SKM-1 treated with dmso at 0.1 percent for 144 hours (cell line): ENCODE measurements at regions not wholly inside any gene's neighbourhood (a gene's known extent, or its start where the extent isn't known, plus 50 kb on each side); places are given as distances from the start of the nearest gene placed in this dataset.

Experiments
- DNase-seq: peaks from one replicate; lab custom pipeline; 2025; ENCODE audit not compliant: unreplicated experiment; lab: John Stamatoyannopoulos, UW

DNA sequence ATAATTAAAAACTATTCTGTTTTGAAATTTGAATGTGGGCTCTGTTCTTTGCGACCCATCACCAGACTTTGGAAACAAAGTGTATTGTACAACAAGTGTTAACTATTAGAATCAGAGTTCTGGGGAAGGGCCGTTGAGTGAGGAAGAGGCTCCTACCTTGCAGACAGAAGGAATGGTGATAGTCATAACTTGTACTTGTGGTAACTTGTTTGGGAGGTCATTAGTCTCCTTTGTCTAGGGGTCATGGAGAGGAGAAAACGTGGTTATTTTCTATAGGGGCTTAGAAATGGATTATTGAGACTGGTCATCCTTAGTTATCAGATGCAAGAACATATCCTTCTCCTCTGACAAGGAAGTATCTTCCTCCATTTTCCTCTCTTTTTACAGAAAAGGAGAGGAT, 174.8 kb downstream of the BMP2 start:
- DNase-seq: no peak

DNA sequence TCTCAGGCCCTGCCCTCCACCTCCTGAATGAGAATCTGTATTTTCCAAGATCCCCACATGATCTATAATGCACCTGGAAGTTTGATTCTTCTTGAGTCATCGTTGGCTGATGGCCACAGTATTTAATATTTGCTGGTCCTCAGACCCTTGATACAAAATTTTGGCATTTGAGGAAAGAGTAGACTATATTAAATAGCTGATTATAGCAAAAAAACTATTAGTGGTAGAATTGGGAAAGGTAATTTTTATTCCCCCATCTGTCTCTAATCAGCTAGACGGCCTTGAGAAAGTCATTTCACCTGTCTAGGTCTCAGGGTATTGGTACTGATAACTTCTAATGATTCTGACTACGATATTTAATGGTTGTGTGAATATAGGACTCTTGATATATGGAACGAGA, 176.8 kb downstream of the BMP2 start:
- DNase-seq: no peak

DNA sequence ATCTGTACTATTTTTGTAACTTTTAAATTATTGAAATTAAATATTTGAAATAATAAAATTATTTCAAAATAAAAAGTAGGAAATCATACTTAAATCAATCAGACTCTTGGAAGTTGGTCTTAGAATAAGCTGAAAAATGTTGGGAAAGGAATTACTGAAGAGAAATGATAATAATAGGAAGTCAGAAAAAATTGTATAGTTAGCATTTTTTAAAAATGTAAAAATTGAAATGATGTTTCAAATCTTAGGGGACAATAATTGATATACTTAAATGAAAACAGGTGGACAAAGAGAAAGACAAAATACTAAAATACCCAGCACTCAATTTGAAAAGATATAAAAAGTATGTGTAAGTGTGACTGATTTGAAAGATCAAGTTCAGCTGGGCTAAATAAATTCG, 186.1 kb downstream of the BMP2 start:
- no peak for DNase-seq

DNA sequence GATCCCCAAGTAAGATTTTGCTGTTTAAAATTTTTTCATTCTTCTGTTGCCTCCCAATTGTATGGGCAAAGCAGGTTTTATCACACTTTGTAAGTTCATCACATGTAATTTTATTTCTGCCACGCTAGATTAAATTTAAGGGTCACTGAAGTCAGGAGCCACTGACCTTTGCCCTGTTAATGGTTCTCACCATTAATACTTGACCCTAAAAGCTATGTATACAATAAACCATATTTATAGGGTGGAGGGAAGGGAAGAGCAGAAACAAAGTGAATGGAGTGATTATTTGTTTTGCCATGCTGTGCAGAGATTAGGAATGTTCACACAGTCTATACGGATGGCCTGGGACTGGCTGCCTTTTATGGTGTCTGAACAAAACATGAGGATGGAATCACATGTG, 186.7 kb downstream of the BMP2 start:
- no peak for DNase-seq

DNA sequence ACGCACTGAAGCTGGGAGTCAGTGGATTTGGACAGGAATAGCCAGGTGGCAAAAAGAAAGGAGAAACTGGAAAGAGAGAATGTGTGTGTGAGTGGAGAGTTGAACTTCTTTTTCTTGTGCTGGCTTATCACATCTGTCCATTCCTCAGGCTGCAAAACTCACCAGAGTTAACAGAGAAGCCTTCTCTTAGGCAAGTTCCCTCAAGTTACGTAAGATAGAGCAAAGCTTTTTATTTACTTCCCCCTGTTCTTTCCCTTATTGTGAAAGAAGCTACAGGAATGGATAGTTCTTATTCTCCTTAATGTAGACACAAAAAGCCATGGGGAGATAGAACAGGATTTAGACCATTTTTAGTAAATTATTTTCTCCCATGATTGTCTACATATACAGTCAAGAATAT, 188.6 kb downstream of the BMP2 start:
- DNase-seq: peak; percentile 81

DNA sequence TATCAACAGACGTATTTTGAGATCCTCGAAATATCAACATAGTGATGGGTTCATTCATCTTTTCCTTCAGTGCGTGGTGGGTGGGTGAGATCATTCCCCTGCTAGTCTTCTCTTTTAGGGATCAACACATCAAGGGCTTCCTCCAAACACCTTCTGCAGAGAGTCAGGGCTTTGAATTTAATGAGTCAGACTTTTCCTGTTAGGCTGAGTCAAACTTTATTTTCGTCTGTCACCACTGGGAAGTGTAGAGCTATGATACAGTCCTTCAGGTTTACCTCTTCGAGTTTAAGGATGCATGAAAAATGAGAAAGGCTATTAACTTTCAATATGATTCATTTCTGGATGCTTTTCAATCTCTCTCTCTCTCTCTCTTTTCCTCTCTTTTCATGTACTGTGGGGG, 189.1 kb downstream of the BMP2 start:
- DNase-seq: peak; percentile 13

DNA sequence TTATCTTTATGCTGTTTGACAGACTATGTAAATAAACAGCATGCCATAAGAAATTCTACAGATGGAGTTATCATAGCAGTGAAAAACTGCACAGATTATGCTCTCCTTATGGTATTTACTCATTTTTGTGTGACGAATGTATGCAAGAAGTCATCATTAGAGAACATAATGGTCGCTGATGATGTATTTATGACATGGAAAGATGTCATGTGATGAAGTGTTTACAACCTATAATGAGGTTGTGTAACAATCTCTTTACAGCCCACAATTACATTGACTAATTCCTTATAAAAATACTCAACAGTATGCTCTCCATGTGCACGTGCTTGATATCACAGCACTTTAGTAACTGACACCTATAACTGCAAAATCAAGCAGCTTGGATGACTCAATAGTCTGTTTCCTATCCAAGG, 192.4 kb downstream of the BMP2 start:
- DNase-seq: no peak

DNA sequence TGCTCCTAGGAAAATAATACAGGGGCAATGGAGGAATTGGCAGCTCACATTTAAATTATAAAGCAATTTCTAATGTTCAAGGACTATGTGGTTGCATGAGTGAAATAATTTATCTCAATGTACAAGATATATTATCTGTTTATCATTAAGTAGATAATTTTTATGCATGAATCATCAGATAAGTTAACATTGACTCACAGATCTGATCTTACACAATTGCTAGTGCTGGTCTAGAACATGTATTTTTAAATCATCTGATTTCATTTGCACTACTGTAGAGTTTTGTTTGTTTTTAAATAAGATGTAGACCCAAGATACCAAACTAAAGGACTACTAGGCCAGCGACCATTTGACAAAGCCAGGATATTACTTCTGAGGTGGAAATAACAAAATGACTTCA, 199.2 kb downstream of the BMP2 start:
- no peak for DNase-seq

DNA sequence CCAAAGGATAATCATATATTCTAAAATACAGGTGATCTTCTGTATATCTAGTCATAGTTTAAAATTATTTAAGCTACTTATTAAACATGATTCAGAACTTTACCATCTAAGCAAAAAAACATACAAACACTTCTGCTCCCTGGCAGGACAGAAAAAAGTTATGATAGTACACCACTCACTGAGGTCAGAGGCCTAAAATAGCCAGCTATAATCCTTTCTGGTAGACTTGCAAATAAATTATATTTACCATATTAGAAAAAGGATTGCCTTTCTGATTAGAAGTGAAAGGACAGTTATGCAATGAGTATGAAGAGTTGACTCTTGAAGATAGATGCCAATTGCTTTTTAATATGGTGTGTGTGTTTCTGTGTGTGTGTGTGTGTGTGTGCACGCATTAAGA, 207.4 kb downstream of the BMP2 start:
- no peak for DNase-seq

DNA sequence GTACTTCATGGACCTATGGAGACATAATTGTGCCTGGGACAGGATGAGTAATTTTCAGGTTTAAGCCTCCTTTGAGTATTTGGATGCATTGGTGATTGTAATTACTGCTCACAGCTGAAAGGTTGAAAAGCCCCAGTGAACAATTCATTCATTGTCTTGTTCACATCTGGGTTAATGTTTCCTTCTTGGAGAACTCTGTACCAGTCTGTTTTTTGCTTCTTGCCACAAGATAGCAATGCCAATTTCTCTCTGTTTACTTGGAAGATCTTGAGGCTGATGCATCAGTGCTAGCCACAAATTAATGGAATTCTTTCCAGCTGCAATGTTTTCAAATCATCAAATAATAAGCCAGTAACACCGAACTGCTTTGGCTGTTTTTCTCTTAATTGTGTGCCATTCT, 207.8 kb downstream of the BMP2 start:
- DNase-seq: no peak

DNA sequence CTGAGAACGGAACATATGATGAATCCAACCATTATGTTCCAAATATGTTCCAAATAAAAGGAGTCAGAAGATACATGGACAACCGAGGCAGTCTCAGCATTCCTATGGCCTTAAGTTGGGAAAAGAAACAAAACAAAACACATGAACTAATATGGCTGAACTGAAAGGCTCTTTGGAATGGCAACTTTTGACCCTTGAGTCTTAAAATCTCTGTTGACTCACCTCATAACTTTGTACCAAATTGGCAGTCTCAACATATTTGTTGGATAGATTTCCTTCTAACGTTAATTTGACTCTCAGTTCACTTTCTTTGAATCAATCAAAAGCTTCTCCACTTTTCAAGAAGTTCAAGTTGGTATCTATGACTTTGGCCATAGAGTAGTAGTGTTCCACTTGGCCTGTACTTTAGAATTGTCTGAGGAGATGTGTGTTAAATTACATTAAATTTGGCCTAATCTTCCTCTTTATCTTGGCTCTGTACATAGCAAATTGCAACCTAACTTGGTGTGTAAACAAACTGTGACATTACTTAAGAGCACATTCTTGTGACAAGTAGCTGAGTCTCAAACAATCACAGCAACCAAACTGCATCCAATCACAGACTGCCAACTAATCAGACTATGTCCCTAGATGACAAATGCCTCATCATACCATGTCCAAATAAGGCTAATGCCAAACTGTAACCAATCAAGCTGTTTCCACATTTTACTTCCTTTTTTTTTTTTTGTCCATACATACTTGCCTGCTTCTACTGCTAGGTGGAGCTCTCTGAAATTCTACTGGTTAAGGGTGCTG, 208.8 kb downstream of the BMP2 start:
- peak; percentile 6 for DNase-seq

DNA sequence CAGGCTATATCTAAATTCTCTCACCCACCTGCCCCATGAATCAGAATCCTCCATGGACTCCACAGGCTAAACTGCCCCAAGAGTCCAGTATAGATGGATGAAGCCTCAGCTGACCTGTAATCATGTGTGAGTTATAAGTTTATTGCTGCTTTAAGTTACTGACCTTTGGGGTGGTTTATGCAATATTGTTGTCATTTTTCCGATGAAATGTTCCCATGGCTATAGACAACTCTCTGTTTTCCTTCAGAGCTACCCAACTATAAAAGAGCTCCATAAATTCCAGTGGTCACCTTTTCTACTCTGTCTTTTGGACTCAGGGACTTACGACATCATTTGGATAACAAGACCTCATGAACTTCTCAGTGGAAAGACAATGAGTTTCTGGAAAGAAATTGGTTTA, 212.1 kb downstream of the BMP2 start:
- DNase-seq: no peak

DNA sequence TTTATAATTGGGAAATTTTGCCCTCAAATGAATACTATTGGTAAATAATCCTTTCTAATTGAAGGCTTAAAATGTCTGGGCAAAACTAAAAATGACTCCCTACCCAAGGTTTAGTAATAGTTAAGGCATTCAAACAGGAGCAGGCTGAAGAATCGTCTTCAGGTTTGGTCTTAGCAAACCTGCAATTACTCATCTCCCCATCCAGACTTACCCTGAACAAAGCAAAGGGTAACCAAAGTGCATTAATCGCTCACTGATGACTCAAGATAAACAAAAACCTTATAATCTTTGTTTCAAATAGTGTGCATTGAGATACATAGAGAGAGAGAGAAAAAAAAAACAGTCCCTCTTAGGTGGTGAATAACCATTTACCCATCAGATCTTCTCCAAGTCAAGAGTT, 225.5 kb downstream of the BMP2 start:
- no peak for DNase-seq

DNA sequence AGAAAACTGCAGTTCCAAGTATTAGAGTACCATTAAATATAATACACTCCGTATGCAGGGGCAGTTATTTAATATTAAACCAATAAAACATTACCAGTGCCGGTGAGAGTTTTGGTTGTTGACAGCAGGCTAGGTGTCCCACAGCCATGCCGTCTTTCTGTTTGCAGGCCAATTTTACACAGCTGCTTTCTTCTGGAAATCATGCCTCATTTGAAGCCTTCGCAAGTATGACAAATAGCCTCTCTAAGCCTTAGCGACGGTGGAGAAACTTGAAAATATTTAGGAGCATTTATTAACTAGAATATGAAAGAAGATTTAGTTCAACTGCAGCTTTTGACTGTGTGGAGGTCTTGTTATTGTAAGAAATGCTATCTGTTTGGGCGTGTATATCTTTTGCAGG, 226.0 kb downstream of the BMP2 start:
- DNase-seq: no peak

DNA sequence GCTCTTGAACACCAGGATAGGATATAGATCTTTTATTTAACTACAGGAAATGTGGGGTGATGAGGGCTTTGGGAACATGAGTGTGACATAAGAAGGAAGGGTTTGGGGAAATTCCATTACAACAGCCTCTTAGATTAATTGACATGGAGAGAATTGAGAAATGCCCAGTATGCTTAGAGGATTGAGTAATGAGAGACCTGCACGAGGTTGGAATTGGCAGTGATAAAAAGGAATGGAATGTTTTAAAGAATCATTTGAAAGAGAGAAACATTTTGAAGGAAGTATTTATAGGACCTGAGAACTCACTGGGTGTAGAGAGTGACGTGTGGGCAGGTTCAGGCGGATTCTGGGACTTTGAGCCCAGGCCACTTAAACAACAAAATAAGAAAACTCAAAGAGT, 227.0 kb downstream of the BMP2 start:
- no peak for DNase-seq

DNA sequence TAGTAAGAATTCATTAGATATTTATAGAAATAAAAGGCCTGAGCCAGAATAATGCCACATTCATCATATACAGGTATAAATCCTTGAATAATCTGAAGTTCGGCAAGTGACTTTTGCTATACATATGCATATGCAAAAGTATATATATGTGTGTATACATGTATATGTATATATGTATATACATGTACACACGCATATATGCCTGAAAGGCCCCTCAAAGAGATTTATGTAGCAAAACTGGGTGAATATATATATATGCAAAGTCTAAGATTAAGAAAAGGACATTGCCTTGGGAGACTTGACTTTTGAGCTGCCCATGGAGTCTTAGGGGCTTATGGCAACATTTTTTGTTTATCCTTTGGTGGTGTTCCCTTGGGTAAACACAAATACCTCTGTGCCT, 231.4 kb downstream of the BMP2 start:
- no peak for DNase-seq

DNA sequence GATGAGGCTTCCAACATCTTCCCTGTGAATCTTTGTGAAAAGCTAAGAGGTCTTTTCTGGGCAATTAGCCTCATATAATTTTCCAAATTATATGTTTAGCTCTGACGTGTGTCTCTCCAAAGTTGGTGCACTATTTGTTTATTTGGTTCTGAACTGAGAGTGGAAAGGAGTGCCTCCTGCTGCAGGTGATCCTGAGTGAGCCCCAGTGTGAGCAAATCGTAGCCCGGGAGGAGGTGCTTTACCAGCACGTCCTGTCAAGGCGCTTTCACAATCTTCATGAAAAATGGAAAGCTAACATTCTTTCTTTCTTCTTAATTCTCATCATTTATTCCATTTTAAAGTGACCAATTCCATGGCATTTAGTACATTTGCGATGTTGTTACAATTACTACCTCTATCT, 231.9 kb downstream of the BMP2 start:
- DNase-seq: no peak

DNA sequence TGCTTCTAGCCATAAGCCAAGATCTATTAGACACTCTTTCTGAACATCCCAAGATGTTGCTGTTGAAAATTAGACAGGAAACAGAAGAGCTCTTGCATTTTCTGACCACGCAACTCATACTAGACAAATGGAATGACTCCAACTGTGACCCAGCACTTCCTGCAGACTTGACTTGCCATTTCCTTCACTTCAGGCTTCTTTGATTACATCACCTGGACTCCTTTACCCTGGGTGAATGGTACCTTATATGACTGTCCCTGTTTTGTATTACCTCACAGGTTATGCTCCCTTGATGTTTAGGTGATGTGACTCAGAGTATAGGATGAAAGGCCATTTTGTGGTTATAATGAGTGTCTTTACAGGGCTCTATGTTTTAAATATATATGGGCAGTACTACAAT, 236.1 kb downstream of the BMP2 start:
- peak; percentile 35 for DNase-seq

DNA sequence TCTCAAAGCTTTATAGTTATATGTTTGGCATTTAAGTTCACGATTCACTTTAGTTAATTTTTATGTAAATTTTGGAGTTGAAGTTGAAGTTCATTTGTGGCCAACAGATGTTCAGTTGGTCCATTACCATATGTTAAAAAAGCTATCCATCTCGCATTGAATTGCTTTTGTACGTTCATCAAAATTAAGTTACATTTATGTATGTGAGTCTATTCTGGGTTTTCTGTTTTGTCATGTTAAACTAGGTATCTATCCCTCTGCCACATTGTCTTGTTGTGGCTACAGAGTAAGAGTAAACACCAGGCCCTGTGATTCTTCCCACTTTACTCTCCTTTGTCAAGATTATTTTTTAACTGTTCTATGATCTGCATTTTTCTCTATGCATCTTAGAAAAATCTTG, 237.3 kb downstream of the BMP2 start:
- no peak for DNase-seq

DNA sequence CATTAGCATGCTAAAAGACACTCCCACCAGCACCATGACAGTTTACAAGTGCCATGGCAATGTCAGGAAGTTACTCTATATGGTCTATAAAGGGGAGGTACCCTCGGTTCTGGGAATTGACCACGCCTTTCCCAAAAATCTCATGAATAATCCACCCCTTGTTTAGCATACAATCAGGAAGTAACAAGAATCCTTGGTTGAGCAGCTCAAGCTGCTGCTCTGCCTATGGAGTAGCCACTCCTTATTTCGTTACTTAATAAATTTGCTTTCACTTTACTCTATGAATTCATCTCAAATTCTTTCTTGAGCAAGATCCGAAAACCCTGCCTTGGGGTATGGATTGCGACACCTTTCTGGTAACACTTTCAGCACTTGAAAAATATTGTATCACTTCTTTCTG, 243.0 kb downstream of the BMP2 start:
- DNase-seq: no peak

DNA sequence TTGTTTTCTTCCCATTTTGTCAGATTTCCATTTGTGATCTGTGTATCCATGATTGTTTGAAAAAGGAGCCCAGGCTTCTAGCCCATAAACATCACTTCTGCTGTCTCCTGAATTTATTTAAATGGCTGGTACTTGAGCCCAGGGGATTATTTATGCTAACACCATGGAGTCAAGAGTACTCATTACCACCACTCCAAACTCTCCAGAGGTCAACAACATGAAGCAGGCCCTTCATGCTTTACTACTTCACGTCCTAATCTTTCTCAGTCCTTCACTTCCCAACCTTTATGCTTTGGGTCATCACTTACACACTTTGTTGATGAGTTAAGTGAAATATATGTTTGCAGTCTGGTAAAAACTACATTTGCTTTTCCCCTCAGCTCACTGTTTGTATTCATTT, 247.8 kb downstream of the BMP2 start:
- DNase-seq: no peak

DNA sequence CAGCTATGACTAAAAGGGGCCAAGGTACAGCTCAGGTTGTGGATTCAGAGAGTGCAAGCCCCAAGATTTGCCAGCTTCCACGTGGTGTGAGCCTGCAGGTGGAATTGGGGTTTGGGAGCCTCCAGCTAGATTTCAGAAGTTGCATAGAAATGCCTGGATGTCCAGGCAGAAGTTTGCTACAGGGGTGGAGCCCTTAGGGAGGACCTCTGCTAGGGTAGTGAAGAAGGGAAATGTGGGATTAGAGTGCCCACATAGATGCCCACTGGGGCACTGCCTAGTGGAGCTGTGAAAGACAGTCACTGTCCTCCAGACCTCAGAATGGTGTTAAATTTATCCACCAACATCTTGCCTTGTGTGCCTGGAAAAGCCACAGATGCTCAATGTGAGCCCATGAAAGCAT, 255.1 kb downstream of the BMP2 start:
- no peak for DNase-seq

DNA sequence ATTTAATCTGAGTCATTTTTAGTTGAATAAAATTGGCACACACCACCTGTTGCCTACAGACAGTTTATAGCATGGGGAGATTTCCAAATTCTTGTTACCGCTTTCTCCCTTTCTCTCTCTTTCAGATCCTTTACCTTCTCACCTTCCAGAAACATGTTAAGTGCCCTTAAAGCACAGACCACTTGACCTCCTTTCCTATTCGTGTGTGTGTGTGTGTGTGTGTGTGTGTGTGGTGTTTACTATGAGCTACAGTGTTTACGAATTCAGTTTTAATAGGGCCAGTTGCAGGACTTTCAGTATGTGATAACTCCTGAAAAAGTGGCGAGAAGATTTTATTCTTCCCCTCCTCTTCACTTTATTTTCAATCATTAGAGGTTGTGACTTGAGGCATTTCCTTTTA, 258.1 kb downstream of the BMP2 start:
- no peak for DNase-seq
